Renal pelvis (tissue), 1 donor: ENCODE measurements at regions not wholly inside any gene's neighbourhood (a gene's known extent, or its start where the extent isn't known, plus 50 kb on each side); places are given as distances from the start of the nearest gene placed in this dataset.

Source experiments
- DNase-seq: peaks from one replicate; pipeline ENCODE4 v3.0.0-alpha.2; 2013

DNA sequence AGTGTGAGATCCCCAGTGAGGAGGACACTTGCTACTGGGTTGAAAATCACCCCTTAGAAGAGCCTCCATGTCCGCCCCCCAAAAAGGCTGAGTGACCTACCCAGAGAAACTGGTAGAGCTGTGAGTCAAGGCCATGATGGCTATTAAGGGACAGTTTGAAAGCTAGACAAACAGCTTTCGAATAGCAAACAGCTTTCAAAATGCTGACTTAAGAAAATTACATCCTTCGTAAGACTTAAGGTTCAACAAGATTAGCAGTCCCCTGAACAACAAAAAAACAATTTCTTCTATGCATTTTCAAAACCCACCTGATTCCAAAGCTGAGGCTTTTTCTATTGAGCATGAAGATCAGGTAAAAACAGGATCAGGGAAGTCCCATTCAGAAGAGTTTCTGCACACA lies 269.7 kb upstream of the SOX2 start:
- DNase-seq = no peak

DNA sequence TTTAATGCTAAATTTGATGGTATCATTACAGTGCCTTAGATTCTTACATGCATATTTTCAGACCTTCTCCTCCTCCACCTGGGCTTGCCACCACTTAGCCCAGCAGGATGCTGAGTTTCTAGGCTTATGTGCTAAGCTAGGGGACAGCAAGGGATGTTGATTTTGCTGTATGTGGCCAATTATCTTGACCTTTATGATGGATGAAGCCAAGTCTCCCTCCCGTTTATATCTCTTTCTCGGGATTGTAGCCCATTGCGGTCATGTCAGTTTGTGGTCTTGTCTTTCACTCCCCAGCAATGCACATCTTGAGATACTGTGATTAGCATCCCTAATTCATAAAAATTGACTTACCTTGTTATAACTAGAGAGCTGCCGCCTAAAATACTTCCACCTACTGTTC lies 278.7 kb upstream of the SOX2 start:
- DNase-seq = no peak

DNA sequence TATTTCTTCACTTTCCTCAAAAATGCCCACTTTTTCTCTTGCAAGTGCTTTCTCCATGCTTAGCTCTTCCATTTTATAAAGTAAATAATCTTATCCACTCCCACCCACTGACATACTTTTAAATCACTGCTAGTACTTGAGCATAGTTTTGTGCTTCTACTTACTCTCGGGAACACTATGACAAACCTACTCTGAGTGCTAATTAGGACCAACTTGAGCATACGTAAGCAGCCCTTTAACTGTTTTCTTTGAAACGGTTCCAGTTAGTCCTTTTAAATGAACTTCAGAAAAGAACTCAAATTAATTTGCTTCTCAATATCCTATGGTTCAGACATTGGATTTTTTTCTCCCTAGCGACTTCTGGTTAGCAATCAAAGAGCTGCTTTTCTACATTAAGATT lies 280.0 kb upstream of the SOX2 start:
- no peak for DNase-seq

DNA sequence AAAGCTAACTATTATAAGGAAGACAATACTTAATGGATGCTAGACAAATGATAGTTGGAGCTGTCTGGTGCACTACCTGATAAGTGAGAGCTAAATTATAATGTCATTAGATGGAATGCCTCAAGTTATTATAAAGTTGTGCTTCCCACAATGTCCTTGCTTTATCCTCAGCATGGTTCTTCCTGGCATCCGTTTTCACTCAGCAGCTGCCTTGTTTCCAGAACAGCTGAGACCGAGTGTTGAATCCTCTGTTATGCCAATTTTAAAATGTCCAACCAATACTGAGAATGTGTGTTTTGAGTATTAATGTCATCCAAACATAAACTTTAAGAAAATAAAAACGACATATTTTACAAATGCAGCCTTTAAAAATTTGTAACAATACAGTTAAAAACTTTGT lies 286.7 kb upstream of the SOX2 start:
- DNase-seq = no peak

DNA sequence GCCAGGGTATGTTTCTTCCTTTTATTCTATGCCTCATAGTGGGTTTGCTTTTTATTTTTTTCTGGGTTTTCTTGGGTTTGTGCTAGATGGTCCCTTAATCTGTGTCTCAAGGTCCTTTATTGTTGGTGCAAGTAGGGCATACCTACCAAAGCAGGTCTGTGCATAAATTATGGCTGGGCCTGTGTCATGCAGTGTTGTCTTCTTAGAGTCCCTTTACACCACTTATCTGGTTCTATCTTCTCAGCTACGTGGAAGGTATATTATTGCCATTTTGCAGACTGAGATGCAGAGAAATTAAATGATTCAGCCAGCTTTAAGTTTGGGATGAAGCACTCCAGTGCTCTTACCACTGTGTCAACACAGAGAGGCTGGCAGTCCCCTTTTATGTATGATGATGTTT lies 293.5 kb upstream of the SOX2 start:
- DNase-seq = no peak

GRCh38 chr3:181417748-181418147 lies 294.0 kb upstream of the SOX2 start:
- no peak for DNase-seq

DNA sequence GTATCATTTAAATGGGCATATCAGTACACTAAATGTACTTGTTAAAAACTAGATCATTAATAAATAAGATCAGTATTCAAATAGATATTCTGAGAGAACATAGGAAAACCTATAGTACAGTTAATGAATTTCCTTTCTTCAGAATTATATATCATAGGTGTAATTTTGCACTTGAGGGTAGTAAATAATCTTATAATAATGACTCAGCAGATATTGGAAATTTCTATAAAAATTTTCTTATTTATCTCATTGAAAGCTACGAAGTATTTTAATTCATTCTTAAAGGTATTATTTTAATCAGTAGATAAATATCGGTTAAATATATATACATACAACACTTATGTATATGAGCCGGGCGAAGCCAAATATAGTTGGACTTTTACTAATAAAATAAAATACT lies 300.9 kb upstream of the SOX2 start:
- no peak for DNase-seq

- no peak for DNase-seq
Observed at GRCh38 chr3:181403876-181404660, 307.7 kb upstream of the SOX2 start.

DNA sequence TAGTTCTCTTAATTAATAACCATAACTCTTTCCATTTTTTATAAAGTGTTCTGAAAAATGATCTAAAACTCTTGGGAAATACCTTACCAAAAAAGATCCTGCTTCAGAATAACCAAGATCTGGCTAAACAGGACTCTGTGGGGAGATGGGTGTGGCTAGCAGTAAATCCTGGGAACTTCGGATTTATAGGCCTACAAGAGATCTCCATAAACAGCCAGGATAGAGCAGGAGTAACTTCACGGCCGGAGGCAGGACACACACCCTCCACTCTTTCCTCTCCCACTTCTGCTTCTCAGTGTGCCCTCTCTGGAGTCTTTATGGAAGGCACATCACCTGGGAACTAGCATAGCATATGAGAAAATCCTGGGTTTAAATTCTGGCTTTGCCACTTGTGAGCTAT lies 309.4 kb upstream of the SOX2 start:
- no peak for DNase-seq

DNA sequence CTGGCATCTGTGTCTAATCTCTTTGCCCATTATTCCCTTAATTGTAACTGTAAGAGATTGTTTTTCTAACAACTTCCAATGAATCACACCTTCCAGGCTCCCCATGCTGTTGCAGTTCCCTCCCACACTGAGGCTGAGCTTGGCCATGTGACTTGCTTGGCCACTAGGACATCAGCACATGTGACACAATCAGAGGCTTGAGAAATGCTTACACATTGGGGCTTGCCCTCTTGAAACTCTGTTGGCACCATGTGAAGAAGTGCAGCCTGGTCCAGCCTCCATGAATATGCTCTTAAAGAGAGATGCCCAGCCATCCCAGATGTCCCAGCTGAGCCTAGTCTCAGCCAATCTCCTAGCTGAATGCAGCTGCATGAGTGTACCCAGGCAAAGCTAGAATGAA lies 326.8 kb upstream of the SOX2 start:
- DNase-seq = no peak

GRCh38 chr3:181383760-181384159 lies 328.0 kb upstream of the SOX2 start:
- DNase-seq = no peak

GRCh38 chr3:181383201-181383600 lies 328.5 kb upstream of the SOX2 start:
- DNase-seq = no peak

DNA sequence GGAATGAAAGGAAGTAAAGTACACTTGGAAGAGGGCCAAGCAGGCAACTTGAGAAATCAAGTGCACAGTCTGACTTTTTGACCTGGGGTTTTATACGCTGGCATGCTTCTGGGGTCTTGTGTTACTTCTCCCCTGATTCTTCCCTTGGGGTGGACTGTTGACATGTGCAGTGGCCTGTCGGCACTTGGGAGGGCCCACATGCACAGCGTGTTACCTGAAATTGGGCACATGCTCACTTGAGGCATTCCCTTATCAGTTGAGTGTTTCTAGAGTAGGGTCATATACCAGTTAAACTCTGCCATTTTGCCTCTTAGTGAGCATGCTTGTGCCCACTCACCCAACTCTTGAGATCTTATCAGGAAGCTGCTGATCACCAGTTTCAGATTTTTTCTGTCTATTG lies 329.1 kb upstream of the SOX2 start:
- DNase-seq = no peak

GRCh38 chr3:181379278-181379677 lies 332.4 kb upstream of the SOX2 start:
- no peak for DNase-seq

GRCh38 chr3:181369637-181370036 lies 342.1 kb upstream of the SOX2 start:
- DNase-seq = no peak

DNA sequence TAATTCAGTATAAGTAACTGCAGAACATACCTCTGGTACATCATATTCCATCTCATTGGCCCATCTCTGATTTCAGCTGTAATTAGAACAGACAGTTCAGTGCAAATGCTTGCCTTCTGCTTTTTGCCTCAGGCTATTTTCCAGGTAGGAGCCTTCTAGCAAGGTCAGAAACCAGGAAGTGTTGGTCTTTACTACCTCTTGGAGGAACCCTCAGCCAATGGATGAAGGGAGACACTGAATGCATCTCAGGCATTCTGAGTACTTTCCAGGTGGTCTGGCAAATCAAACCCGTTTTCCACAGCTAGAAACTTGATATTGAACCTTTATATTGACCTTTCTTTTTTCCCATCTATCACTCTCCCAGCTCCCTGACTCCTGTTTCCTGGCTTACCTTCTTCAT lies 348.5 kb upstream of the SOX2 start:
- no peak for DNase-seq

DNA sequence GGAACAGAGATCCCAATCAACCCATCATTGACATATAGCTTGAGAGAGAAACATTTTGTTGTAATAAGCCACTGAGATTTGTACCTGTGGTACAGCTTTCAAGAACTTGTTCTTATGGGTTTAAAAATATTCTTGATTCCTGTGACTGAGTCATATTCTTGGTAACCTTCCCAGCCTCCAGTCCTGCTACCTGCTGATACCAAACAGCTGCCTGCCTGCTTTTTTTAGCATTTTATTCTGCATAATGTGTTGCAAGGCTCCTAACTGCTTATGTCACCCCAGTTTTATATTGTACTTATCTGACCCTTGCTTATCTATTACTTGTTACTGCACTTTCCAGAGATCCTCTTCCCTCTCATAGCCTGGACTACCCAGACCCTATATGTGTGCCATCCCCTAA lies 349.3 kb upstream of the SOX2 start:
- DNase-seq = no peak

DNA sequence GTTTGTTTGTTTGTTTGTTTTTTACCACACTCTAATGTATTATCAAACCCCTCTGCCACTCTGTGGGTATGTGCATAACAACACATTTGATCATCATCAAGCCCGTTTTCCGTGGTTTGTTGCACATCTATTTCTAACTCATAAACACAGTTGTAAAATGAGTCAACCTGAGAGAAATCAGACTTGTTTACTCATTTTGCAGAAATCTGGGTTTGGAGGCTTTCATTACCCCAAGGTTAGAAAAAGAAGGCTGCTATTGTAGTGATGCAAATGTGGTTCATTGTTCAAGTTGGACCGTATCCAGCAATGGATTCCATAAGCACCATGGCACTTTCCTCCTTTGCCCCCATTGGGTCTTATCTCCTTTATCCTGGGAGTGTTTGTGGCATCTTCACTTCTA lies 353.2 kb upstream of the SOX2 start:
- no peak for DNase-seq

GRCh38 chr3:181358060-181358459 lies 353.7 kb upstream of the SOX2 start:
- no peak for DNase-seq

DNA sequence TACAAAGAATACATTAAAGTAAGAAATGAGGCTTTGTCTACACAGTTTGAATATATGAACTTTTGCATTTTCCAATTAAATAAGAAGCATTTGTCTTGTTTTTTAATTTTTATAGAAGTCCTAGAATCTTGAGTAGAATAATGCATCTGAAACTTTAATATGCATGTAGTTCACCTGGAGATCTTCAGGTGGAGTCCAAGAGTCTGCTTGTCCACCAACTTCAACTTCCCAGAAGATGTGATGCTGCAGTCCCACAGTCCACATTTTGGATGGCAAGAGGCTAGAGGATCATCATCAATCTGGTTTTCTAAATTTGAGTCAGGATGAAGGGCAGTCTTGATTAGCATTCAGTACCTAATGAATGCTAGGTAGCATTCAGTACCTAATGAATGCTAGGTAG lies 357.6 kb upstream of the SOX2 start:
- DNase-seq = no peak

DNA sequence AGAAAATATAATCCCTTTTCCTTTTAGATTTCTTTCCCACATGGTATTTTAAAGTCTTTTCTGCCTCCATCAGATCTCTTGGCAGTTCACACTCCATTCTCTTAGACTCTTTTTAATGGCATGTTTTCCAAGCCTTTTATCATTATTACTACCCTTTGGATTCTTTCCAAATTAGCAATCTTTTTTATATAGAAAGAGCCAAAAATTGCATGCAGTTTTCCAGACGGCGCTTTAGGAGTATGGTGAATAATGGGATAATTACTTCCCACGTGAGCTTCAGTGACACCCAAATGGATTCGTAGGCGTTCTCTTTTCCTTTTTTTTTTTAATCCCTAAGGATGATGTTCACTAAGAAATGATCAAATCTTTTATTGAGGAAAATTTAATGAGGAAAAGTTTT lies 354.8 kb upstream of the DNAJC19 start:
- no peak for DNase-seq

- DNase-seq = no peak
Observed at GRCh38 chr3:181336597-181336996, 347.1 kb upstream of the DNAJC19 start.

GRCh38 chr3:181333394-181333793 lies 343.9 kb upstream of the DNAJC19 start:
- DNase-seq = no peak

- no peak for DNase-seq
Observed at GRCh38 chr3:181330821-181331563, 341.5 kb upstream of the DNAJC19 start.
